GM12878 (cell line): ENCODE measurements at regions not wholly inside any gene's neighbourhood (a gene's known extent, or its start where the extent isn't known, plus 50 kb on each side); places are given as distances from the start of the nearest gene placed in this dataset.

ENCODE experiments used
- ATF7 ChIP-seq: fragments of 450-650 bp; IDR thresholded peaks from 2 replicates; pipeline ENCODE4 v1.6.1; 2016; ENCODE audit warnings: low read depth, mild to moderate bottlenecking
- CBX5 ChIP-seq: sonication (generic); IDR thresholded peaks from 2 replicates; pipeline ENCODE4 v1.6.1; 2016; ENCODE audit warnings: low read depth, moderate library complexity, mild to moderate bottlenecking, inconsistent platforms
- FOXK2 ChIP-seq: fragments of 450-650 bp; IDR thresholded peaks from 2 replicates; pipeline ENCODE4 v1.6.1; 2017; ENCODE audit warnings: mild to moderate bottlenecking, moderate library complexity
- MXI1 ChIP-seq: fragments of 150-350 bp; IDR thresholded peaks from 2 replicates; pipeline ENCODE4 v1.6.1; 2011; ENCODE audit warnings: low read depth, mild to moderate bottlenecking, inconsistent platforms, low read length, improper control_type of control experiment
- POLR2AphosphoS5 ChIP-seq: IDR thresholded peaks from 2 replicates; pipeline ENCODE4 v1.6.1; 2011; ENCODE audit warnings: mild to moderate bottlenecking, low read length, inconsistent platforms
- TCF7 ChIP-seq: IDR thresholded peaks from 2 replicates; pipeline ENCODE4 v1.6.1; 2014; ENCODE audit warnings: antibody characterized with exemption, borderline replicate concordance
- ZNF622 ChIP-seq: fragments of 450-650 bp; IDR thresholded peaks from 2 replicates; pipeline ENCODE4 v1.6.1; 2017; ENCODE audit warnings: mild to moderate bottlenecking, inconsistent platforms
- TF ChIP-seq, protein P1 (sequence below), 3 experiments: IDR thresholded peaks in 2 of 3; conservative IDR thresholded peaks in 1 of 3; 2 replicates each; pipeline ENCODE4 v1.5.1; 2011; ENCODE audit warnings: low read depth in 3 of 3, low read length in 3 of 3, mild to moderate bottlenecking in 3 of 3, control low read depth in 2 of 3, moderate library complexity in 2 of 3, inconsistent platforms in 1 of 3, mixed read lengths in 1 of 3; ENCODE audit not compliant: control insufficient read depth in 2 of 3, insufficient read depth in 1 of 3; ENCODE audit errors: extremely low read depth in 1 of 3

DNA sequence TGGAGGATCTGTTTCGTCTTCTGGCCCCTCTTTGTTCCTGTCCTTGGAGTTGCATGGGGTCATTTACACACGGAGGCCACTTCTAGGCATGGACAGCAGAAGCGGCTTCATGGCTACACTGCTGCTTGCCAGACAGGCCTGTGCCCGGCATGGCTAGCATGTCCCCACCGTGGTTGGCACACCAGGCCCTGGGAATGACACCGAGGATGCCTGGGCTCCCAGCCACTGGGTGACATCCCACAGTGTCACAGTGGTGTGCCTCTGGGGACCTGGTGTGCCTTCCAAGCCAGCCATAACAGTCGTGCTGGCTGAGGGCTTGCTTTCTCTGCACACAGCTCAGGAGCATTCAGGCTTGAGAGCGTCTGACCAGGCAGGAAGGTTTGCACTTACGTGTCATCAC, 910.1 kb downstream of the TBC1D22A start:
- TF ChIP-seq FOXK2 = no peak
- TF ChIP-seq, protein P1, sequence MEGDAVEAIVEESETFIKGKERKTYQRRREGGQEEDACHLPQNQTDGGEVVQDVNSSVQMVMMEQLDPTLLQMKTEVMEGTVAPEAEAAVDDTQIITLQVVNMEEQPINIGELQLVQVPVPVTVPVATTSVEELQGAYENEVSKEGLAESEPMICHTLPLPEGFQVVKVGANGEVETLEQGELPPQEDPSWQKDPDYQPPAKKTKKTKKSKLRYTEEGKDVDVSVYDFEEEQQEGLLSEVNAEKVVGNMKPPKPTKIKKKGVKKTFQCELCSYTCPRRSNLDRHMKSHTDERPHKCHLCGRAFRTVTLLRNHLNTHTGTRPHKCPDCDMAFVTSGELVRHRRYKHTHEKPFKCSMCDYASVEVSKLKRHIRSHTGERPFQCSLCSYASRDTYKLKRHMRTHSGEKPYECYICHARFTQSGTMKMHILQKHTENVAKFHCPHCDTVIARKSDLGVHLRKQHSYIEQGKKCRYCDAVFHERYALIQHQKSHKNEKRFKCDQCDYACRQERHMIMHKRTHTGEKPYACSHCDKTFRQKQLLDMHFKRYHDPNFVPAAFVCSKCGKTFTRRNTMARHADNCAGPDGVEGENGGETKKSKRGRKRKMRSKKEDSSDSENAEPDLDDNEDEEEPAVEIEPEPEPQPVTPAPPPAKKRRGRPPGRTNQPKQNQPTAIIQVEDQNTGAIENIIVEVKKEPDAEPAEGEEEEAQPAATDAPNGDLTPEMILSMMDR (IDR thresholded peaks at IDR 0.05 in 2 of 3, conservative IDR thresholded peaks at IDR 0.05 in 1 of 3; ENCODE audit: control insufficient read depth in 2 of 3, extremely low read depth in 1 of 3, insufficient read depth in 1 of 3, low read depth in 3 of 3, low read length in 3 of 3) = no peak
- no peak for TF ChIP-seq CBX5
- TF ChIP-seq ZNF622 = no peak
- TF ChIP-seq ATF7 = no peak
- TF ChIP-seq TCF7 = no peak
- no peak for TF ChIP-seq POLR2AphosphoS5
- no peak for TF ChIP-seq MXI1
